HCT116 (cell line): ENCODE measurements at regions not wholly inside any gene's neighbourhood (a gene's known extent, or its start where the extent isn't known, plus 50 kb on each side); places are given as distances from the start of the nearest gene placed in this dataset.

Experiments used
- CEBPB ChIP-seq: IDR thresholded peaks from 2 replicates; pipeline ENCODE4 v1.6.1; 2012; ENCODE audit warnings: low read depth
- EZH2 ChIP-seq: fragments of 200-600 bp; sonication (generic); IDR thresholded peaks from 2 replicates; pipeline ENCODE4 v1.6.1; 2017; ENCODE audit warnings: antibody characterized with exemption, mixed run types
- EZH2phosphoT487 ChIP-seq: fragments of 200-600 bp; IDR thresholded peaks from 2 replicates; pipeline ENCODE4 v1.6.1; 2018; ENCODE audit warnings: antibody characterized with exemption, borderline replicate concordance
- POLR2A ChIP-seq: IDR thresholded peaks from 2 replicates; pipeline ENCODE4 v1.7.0; 2011; ENCODE audit warnings: borderline replicate concordance; ENCODE audit not compliant: insufficient read depth, insufficient read length; ENCODE audit errors: extremely low read depth
- RAD21 ChIP-seq: IDR thresholded peaks from 2 replicates; pipeline ENCODE4 v1.6.1; 2012; ENCODE audit warnings: low read depth, mild to moderate bottlenecking
- YY1 ChIP-seq: IDR thresholded peaks from 2 replicates; pipeline ENCODE4 v1.6.1; 2011; ENCODE audit warnings: low read length, low read depth, moderate library complexity, mild to moderate bottlenecking; ENCODE audit not compliant: insufficient replicate concordance; ENCODE audit errors: extremely low read depth
- ZFX ChIP-seq: fragments of 450-650 bp; IDR thresholded peaks from 2 replicates; pipeline ENCODE4 v1.6.1; 2017
- TF ChIP-seq, protein P1 (sequence below), 3 experiments: fragments of 200-600 bp in 1 of 3; sonication (generic) in 1 of 3; IDR thresholded peaks in 2 of 3; conservative IDR thresholded peaks in 1 of 3; 2 replicates each; pipeline ENCODE4 v1.5.1; 2012 to 2017; ENCODE audit warnings: low read depth in 2 of 3, low read length in 2 of 3, antibody characterized with exemption in 1 of 3, borderline replicate concordance in 1 of 3, control low read depth in 1 of 3, mild to moderate bottlenecking in 1 of 3, mixed read lengths in 1 of 3, mixed run types in 1 of 3, moderate library complexity in 1 of 3; ENCODE audit not compliant: insufficient read depth in 1 of 3
- TF ChIP-seq, protein P2 (sequence below): IDR thresholded peaks from 2 replicates; pipeline ENCODE4 v1.6.1; 2012; ENCODE audit warnings: low read depth

DNA sequence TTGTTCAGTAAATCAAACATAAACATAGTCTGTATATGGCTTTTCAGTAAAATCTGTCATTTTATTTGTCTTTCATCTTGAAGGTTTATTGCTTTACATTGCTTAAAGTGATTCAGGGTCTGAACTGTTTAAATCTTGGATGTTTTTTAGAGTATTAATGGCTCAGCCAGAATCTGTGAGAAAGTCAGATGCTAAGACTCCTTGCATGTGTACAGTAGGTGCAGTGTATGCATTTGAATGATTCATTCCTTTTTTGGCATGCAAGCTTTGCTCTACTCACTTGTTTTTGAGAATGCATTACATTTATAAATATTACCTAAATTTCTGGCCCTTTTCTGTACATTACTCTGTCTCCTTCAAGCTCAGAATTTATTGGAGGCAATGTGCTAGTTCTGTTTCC, 271.0 kb upstream of the RIOK2 start:
- TF ChIP-seq, protein P1, sequence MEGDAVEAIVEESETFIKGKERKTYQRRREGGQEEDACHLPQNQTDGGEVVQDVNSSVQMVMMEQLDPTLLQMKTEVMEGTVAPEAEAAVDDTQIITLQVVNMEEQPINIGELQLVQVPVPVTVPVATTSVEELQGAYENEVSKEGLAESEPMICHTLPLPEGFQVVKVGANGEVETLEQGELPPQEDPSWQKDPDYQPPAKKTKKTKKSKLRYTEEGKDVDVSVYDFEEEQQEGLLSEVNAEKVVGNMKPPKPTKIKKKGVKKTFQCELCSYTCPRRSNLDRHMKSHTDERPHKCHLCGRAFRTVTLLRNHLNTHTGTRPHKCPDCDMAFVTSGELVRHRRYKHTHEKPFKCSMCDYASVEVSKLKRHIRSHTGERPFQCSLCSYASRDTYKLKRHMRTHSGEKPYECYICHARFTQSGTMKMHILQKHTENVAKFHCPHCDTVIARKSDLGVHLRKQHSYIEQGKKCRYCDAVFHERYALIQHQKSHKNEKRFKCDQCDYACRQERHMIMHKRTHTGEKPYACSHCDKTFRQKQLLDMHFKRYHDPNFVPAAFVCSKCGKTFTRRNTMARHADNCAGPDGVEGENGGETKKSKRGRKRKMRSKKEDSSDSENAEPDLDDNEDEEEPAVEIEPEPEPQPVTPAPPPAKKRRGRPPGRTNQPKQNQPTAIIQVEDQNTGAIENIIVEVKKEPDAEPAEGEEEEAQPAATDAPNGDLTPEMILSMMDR (IDR thresholded peaks at IDR 0.05 in 2 of 3, conservative IDR thresholded peaks at IDR 0.05 in 1 of 3; ENCODE audit: borderline replicate concordance in 1 of 3, insufficient read depth in 1 of 3, low read depth in 2 of 3, low read length in 2 of 3) = no peak
- TF ChIP-seq EZH2 = no peak
- TF ChIP-seq POLR2A = no peak
- no peak for TF ChIP-seq YY1
- TF ChIP-seq EZH2phosphoT487 = no peak
- TF ChIP-seq, protein P2, sequence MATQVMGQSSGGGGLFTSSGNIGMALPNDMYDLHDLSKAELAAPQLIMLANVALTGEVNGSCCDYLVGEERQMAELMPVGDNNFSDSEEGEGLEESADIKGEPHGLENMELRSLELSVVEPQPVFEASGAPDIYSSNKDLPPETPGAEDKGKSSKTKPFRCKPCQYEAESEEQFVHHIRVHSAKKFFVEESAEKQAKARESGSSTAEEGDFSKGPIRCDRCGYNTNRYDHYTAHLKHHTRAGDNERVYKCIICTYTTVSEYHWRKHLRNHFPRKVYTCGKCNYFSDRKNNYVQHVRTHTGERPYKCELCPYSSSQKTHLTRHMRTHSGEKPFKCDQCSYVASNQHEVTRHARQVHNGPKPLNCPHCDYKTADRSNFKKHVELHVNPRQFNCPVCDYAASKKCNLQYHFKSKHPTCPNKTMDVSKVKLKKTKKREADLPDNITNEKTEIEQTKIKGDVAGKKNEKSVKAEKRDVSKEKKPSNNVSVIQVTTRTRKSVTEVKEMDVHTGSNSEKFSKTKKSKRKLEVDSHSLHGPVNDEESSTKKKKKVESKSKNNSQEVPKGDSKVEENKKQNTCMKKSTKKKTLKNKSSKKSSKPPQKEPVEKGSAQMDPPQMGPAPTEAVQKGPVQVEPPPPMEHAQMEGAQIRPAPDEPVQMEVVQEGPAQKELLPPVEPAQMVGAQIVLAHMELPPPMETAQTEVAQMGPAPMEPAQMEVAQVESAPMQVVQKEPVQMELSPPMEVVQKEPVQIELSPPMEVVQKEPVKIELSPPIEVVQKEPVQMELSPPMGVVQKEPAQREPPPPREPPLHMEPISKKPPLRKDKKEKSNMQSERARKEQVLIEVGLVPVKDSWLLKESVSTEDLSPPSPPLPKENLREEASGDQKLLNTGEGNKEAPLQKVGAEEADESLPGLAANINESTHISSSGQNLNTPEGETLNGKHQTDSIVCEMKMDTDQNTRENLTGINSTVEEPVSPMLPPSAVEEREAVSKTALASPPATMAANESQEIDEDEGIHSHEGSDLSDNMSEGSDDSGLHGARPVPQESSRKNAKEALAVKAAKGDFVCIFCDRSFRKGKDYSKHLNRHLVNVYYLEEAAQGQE = no peak
- no peak for TF ChIP-seq RAD21
- TF ChIP-seq CEBPB = no peak
- no peak for TF ChIP-seq ZFX
